CD4-positive, alpha-beta T cell treated with Interleukin-1 beta for 1 hour (primary cell): ENCODE measurements at regions not wholly inside any gene's neighbourhood (a gene's known extent, or its start where the extent isn't known, plus 50 kb on each side); places are given as distances from the start of the nearest gene placed in this dataset.

ENCODE experiments used
- DNase-seq, 2 donors: peaks; one replicate each; pipeline ENCODE4 v3.0.0-alpha.2; 2020 to 2022

DNA sequence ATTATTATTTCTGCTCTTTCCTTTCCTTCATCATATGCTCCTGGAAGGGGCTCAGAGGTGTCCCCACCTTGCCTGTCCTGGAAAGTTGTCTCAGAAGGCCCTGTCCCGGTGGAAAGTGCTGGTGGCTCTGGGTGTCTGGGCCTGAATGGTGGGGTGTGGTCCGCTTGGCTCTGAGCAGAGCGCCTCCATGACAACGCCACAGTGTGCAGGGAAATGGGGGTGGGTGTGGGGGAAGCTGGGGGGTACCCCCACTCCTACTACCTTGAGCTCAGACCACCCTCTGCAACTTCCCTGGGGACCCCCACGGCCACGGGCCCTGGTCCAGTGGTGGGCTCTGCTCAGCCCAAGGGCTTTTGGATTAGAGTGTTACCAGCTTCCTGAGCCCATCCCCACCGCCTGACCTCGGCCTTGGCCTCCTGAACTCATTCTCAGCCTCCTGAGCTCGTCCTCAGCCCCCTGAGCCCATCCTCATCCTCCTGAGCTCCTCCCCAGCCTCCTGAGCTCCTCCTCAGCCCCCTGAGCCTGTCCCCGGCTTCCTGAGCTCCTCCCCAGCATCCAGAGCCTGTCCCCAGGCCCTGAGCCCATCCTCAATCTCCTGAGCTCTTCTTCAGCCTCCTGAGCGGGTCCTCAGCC is 106.4 kb upstream of the FAM20C start:
- DNase-seq, result no peak

DNA sequence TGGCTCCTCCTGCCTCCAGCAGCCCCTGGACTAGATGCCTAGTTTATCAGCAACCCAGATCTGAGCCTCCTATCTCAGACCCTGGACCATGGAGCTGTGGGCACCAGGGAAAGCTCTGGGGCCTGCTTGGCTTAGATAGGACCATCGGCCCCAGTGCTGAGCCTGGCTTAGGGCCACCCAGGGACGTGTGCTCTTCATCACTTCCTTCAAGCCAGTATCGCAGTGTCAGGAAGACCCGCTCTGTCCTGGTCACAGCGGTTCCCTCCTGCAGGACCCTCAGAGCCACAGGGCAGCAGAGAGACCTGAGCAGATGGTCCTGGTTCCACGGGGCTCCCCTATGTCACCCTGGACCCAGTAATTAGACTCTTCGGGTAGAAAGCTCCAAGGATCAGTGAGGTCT is 105.7 kb upstream of the FAM20C start:
- no peak for DNase-seq

DNA sequence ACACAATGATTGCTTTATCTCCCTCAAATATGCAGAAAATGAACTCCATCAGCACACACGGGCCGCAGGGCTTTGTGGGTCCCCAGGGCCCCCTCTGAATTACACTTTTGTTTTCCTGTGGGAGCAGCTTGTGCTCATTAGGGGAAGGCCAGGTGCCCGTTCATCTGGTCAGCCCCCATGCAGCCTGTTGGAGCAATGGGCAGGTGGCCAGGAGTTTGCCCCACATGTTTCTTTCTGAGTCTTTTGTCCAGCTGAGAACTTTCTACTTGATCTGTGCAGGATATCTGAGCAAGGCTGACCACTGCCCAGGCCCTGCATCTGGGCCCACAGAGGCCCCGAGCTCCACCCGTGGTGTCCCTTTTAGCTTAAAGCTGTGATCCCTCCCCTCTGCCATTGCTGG is 105.3 kb upstream of the FAM20C start:
- DNase-seq, result no peak

DNA sequence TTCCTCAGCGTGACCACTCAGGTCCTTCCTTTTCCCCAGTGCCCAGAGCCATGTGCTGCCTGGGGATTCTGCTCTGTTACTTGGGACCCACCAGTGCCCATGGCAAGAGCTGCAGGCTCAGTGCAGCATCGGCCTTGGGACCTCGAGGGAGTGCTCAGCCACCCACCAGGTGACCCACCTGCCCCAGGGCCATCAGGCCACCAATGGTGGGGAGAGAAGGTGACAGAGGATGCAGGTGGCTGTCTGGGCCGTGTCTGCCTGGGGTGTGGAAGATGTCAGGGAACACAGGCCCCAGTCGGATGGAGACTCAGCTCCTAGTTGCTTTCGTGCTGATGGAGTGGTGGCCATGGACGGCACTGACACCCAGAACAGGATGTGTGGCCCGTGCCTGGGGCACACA is 104.7 kb upstream of the FAM20C start:
- DNase-seq, result no peak

DNA sequence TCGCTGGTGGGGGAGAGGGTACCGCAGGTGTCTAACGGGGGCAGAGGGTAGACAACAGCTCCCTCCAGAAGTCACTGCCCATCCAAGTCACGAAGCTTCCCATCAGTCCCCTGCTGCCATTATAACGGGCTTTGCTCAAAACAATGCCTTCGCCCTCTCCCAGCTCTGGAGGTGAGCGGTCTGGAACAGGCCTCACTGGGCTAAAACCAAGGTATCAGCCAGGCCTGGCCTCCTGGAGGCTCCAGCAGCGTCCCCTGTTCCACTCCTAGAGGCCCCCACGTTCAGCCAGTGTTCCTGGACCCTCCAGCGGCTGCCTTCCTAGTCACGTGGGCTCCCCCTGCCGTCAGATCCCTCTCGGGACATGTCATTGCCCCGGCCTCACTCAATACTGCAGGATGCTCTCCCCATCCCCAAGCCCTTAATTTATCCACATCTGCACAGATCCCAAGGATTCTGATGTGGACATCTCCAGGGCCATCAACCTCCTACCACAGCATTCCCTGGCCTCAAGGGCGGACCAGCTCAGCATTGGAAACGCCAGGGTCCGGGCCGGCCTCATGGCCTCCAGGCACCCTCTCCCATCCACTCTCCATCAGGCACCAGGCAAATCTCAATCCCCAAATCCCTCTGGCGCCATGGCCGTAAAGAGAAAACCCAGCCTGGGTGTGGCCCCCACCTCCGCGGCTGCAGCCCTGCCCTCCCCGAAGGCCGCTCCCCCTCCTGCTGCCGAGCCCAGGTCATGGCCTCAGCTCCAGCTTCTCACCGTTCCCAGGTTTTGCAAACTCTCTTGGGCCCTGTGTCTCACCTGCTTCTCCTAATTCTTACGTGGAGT is 104.1 kb upstream of the FAM20C start:
- DNase-seq, result no peak

DNA sequence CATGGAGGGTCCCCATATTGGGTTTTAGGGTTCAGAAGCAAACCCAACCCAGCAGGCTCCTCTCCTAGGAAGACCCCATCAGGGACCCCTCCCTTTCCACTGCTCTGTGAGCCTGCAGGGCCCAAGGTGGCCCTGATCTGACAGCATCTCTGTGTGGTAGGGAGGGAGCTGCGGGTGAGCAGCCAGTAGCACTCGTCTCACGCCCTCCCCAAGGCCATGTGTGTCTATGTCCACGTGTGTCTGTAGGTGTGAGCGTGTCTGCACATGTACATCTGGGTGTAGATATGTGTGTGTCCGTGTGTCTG is 103.5 kb upstream of the FAM20C start:
- no peak for DNase-seq

DNA sequence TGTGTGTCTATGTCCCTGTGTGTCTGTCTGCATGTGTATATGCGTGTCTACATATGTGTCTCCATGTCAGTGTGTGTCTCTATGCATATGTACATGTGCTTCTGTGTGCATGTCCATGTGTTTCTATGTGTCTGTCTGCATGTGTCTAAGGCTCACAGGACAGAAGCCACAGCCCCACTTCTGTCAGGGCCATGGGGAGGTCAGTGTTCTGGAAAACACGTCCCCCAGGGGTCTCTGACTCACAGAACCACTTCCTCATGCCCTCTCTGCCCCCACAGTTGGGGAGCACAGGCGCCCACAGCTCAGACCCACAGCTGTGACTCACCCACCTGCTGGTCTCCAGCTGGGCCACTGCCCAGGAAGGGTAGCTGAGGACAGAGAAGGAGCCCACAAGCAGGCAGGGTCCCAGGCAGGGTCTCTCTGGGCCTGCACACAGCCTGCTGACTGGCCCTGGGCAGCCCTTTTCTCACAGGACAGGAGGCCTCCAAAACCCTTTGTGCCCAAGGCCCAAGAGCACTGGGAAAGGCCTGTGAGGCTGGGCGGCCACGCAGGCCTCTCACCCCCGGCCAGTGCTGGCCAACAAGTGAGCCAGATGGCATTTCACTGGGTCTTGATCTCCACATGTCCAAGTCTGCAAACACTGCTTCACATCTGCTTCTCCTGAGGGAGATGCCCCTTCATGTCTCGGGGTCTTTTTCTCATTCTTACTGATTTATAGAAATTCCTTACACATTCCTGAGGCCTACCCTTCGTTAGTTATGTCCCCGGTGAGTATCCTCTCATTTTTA is 102.9 kb upstream of the FAM20C start:
- peak in 1 of 2 donors; percentile 59 for DNase-seq

DNA sequence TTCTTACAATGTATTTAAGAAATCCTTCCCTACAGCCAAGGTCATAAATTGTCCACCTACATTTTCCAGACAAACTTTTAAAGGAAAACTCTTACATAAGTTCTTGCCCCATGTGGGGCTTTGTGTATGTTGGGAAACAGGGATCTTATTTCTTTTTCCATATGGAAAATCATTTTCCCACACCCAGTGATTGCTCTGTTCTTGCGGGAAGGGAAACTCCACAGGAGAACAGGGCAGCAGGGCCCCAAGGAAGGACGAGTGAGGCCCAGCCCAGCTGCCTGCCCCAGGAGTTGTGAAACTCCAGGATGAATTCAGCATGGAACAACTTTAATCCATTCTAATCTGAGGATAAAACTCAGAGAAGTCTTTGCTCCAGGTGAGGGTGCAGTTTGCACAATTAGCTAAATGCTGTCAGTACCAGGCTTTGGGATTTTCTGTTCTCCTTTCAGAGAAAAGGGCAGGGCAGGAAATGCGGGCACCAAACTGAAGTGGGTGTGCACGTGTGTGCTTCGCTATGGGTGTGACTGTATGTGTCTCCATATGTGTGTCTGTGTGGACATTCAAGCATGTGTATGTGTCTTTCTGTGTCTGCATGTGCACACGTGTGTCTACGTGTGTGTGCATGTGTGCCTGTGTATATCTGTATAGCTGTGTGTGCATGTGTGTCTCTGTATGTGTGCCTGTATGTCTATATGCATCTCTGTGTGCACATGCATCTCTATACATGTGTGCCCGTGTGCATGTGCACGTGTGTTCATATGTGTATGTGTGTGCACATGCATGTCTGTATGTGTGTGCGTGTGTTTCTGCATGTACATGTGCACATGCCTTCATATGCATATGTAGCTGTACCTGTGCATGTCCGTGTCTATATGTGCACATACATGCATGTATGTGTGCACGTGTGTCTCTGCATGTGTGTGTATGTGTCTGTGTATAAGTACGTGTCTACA is 102.0 kb upstream of the FAM20C start:
- no peak for DNase-seq

DNA sequence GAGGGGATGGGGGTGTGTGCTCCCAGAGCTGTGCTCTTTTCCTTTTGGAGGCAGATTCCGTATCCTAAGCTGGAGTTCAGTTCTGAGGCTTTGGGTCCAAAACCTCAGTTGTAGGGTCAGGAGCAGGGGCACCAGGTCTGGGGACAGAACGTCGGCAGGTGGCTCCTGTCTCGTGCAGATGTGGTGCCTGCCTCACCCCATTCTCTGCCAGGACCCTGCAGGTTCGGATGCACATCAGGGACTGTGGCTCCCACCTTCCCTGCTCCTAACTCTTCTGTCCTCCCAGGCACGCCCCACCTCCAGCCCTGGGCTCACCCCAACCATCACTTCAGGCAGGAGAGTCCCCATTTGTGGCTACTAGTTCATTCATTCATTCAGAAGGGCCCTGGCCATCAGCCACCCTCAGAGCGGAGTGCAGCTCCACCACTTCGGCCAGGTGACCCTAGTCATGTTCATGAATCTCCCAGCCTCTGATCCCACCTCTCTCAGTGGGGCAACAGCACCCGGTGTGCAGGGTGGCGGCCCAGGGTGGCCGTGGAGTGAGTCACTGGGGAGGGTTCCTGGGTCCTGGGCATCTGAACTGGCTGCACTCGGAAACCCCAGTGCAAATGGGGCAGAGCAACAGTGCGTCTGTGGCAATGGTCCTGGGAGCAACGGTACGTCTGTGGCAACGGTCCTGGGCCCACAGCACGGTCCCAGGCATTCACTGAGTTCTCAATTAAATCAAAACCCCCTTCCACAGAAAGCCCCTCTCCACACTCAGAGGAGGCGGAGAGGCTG is 100.8 kb upstream of the FAM20C start:
- no peak for DNase-seq

DNA sequence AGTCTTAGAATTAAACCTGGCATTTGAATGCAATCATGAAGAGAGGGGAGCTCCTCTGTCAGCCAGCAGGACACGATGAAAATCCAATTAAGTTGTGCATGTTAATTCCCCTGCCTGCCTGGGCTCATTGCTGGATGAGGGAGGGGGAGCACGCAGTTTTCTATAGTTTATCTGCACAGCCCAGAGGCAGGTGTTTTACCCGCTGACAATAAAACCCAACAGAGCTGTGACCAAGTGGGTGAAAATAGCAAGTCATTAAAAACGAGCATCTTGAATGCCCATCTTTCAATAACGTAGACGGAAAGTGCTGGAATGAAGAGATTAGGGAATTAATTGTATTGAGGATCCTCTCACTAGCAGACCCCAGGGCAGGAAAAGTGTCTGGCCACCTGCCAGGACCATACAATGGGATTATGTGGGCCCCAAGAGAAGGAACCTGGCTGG is 100.1 kb upstream of the FAM20C start:
- no peak for DNase-seq

DNA sequence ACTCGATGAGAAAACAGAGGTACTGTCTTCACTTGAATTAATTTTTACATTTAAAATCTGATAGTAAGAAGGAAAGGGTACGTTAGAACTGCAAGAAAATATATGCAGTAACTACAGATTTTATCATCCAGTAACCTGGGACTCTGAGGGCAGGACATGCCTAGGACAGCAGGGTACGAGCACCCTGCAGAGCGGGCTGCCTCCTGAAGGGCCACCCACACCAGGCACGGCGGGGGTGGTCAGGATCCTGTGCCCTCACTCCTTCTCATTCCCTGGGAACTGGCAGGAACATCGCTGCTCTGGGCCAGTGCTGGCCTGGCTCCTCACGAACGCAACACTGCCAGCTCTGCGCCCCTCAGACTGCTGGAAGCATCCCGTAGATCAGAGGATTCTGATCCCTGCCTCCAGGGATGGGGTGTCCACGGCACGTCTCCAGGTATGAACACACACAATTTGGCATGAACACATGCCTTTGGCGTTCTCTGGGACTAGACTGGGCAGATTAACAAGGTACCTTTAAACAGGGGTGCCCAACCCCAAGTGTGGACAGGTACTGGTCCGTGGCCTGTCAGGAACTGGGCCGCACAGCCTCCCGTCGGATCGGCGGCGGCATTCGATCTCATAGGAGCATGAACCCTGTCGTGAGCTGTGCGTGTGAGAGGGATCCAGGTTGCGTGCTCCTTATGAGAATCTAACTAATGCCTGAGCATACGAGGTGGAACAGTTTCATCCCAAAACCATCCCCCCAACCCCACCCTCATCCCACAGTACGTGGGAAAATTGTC is 99.3 kb upstream of the FAM20C start:
- DNase-seq, result no peak

DNA sequence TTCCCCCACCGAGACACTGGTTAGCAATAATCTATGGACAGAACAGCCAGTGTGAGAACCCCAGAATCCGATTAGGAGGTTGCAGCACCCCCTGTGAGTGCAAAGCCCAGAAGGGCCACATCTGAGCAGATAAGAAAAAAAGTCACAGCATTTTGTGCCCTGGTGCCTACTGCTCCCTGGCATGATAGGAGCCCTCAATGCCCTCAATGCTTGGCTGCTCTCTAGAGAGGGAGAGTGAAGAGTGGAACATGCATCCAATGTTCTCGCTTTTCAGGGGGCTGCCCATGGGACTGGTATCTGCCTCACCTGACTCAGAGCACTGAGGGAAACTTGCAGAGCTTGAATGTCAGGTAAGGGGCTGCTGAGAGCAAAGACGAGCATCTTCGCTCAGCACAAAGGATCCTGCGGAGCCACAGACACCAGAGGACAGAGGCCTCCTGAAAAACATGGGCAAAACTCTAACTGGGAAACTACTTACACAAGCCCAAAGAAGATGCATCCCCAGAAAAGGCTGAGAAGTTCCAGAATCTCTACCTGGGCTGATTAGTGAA is 98.0 kb upstream of the FAM20C start:
- no peak for DNase-seq

DNA sequence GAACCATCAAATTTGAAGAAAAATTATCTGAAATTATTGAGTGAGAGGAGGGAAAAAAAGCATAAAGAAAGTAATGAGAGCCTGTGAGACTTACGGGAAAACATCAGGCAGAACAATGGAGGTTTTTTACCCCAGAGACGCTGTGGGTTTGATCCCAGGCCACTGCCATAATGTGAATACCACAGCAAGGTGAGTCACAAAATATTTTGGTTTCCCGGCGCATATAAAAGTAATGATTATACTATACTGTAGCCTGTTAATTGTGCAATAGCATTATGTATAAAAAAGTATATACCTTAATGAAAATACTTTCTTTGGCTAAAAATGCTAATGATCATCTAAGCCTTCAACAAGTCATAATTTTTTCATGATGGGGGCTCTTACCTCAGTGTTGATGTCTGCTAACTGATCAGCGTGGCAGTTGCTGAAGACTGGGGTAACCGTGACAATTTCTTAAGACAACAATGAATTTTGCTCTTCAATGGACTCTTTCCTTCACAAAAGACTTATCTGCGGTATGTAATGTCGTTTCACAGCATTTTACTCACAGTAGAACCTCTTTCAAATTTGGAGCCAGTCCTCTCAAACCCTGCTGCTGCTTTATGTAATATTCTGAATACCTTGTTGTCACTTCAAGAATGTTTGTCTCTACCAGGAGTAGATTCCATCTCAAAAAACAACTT is 97.0 kb upstream of the FAM20C start:
- DNase-seq, result no peak

DNA sequence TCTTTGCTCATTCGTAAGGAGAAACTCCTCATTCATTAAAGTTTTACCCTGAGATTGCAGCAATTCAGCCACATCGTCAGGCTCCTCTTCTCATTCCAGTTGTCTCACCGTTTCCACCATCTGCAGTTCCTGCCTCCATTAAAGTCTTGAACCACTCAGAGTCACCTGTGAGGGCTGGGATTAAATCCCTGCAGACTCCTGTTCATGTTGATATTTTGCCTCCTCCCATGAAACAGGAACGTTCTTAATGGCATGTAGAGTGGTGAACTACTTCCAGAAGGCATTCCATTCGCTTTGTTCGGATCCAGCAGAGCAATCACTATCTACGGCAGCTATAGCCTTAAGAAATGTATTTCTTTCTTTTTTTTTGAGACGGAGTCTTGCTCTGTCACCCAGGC is 96.5 kb upstream of the FAM20C start:
- no peak for DNase-seq

DNA sequence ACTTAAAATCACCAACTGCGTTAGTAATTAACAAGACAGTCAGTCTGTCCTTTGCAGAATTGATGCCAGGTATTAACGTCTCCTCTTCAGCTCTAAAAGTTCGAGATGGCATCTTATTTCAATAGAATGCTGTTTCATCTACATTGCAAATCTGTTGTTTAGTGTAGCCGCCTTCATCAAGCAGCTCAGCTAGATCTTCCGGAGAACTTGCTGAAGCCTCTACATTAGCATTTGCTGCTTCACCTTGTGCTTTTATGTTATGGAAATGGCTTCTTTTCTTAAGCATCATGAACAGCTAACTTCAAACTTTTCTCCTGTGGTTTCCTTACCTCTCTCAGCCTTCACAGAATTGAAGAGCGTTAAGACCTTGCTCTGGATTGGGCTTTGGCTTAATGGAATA is 95.5 kb upstream of the FAM20C start:
- DNase-seq, result no peak

DNA sequence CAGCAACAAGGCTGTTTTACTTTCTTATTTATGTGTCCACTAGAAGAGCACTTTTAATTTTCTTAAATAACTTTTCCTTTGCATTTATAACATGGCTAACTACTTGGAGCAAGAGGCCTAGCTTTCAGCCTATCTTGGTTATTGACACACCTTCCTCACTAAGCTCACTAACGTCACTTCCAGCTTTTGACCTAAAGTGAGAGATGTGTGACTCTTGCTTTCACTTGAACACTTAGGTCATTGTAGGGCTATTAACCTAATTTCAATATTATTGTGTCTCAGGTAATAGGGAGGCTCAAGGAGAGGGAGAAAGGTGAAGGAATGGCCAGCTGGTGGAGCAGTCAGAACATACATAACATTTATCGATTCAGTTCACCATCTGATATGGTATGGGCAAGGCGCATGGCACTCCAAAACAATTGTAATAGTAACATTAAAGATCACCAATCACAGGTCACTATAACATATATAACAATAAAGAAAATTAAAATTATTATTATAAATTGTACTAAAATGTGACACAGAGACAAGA is 95.0 kb upstream of the FAM20C start:
- no peak for DNase-seq

DNA sequence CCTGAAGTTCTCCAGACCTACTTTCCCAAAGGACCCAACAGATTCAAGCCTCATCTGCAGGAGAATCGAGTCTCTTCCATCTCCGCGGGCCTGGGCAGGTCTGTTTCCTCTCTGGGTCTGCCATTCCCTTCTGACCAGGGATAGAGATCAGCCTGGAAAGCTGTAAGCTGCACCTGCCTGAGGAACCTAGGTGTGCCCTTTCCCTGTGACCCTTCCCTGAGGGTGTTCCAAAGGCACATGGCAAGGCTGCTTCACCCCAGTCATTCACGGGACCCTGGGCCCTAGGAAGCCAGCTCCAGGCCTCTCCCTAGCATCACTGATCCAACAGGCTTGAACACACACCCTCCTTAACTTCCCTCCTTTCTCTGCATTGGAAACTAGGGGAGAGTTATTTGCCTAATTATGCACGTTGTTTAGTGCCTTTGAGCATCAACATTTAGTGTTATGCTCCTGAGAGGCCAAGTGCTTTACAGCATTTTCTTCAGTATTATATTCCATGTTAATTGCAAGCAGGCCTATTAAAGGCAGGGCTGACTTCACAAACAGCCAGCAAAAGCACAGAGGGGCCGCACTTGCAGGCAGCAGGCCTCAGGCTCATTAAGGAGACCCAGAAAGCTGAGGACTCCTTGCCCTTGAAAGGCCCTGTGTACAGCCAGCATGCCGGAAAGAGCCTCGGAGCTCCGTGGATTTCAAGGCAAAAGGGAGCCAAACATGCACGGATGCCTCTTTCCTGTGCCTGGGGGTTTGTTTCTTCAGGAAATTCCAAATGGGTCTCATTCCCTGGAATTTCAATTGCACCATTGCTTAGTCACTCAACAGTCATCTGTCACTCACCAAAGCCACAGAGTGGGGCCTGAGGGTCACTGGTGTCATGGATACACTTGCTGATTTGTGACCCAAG is 91.0 kb upstream of the FAM20C start:
- no peak for DNase-seq

DNA sequence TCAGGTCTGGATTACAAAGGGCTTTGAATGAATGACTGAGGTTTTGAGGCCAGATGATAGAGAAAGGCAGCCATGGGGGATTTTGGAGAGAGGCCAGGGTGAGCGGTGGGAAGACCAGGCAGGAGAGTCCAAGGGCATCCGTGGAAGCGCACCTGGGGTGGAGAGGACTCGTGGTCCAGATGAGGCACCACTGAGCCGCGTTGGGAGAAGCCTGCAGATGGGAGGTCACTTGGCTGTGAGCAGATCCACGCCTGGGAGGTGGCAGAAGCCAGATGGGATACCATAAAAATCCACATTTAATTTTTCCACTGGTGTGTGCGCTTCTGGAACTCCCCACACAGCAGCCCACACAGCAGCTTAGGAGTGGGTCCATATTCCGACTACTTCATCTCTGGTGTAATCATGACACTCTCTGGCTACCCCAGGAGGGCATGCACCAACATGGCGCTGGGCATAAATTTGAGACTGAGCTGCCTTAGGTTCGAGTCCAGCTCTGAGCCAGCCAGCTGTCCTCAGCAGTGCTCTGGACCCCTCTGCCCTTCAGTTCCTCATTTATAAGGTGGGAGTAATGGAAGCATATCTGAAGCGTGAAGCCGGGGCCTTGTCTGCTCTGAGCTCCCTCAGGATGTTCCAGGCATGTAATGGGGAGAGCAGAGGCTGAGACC is 90.2 kb upstream of the FAM20C start:
- DNase-seq, result no peak
